CD4-positive, alpha-beta T cell treated with Interferon gamma for 1 hour (primary cell): ENCODE measurements at regions not wholly inside any gene's neighbourhood (a gene's known extent, or its start where the extent isn't known, plus 50 kb on each side); places are given as distances from the start of the nearest gene placed in this dataset.

ENCODE experiments used
- DNase-seq: peaks from one replicate; pipeline ENCODE4 v3.0.0-alpha.2; 2020

DNA sequence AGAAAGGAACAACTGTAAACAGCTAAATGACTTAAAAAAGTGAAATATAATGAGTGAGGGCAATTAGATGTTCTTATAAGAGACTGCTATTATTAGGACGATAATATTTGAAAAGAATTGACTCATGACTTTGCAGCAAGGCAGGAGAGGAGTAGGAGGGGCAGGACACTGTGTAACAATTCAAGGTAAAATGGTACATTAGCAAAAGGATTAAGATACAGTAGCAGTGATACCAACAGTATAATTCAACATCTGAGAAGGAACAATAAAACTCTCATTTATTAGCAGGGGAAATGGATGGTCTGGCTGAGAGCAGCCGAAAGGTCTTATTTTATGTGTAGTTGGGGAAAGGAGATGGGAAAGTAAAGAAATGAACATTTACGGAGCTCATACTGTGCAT, 315.5 kb upstream of the BOD1L1 start:
- no peak for DNase-seq

DNA sequence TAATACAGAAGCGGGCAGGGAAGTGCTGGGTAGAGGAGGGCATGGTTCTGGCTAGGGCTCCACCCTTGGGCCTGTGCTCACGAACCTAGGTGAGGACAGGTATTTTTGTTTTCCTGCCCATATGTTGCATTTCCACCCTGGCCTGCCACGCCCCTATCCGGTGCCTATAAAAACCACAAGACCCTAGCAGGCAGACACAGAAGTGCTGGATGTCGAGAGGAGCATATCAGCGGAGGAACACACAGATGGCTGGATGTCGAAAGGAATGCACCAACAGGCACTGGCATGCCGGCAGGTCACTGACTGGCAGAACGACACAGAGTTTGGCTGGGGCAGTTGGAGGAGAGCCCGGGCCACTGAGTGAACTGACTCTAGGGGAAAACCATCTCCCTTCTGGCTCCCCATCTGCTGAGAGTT, 316.6 kb upstream of the BOD1L1 start:
- no peak for DNase-seq

DNA sequence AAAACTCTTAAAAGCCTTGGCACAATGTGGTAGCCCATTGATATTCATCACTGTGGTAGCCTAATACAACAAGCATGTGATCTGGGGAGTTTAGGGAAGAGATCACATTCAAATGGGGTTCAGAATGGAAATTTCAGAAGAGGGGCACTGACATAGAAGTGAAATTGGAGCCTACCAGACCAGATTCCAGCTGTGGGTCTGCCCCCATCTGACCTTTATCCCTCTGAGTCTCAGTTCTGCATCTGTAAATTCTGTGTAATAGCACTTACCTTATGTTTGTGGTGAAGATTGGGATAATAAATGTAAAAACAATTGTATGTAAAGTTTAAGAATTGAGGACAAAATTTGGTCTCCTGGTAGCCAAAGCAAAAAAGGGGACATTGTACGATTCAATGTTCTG, 320.4 kb upstream of the BOD1L1 start:
- DNase-seq: no peak

DNA sequence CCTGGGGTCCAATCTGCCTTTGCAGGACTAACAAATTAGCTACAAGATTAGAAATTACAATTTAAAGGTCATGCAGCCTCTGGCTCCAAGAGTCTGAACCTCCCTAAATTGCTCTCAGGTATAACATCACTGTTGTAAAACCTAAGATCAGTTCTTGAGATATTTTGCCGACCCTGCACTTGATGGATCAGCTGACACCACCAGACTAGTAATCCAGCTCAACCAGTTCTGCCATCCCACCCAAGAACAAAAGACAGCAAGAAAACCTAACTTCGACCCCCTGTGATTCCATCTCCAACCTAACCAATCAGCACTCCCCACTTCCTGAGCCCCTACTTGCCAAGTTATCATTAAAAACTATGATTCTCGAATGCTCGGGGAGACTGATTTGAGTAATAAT, 323.0 kb upstream of the BOD1L1 start:
- no peak for DNase-seq

DNA sequence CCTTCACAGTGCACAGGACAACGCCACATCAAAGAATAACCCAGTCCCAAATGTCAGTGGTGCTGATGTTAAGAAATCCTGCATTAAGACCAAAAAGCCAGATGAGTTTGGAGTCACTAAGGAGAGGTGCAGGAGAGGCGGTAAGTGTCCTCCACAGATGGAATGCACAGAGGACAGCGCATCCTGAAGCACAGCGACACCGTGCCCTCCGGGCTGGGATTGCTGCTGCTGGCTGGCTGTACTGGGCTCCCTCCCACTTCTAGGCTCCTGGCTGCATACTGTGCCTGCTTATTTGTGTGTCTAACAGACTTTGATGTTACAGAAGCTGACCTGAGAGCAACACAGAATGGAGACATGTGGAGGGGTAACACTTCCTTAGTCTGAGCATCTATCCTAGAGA, 325.6 kb upstream of the BOD1L1 start:
- DNase-seq: no peak

DNA sequence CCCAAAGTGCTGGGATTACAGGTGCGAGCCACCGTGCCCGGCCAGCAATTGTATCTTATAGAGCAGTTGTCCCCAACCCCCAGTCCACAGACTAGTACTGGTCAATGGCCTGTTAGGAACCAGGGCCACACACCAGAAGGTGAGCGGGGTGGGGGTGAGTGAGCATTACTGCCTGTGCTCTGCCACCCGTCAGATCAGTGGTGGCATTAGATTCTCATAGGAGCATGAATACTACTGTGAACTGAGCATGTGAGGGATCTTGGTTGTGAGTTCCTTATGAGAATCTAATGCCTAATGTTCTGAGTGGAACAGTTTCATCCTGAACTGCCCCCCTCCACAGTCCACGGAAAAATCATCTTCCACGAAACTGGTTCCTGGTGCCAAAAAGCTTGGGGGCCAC, 328.0 kb upstream of the BOD1L1 start:
- DNase-seq: no peak

DNA sequence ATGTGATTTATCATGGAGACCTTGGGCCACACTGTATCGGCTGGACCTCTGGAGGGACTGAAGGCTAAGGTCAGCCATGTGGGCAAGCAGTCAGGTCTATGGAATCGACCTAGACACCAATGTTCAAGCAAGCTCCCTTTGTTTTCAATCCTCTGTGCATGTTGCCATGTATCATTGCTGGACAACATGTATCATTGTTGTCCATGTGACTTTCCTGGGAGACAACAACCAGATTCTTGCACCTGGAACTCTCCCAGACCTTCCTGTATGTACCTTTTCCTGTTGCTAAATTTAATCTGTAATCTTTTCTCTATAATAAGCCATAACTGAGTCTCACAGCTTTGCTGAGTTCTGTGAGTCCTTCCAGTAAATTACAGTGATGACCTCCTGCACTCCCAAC, 329.4 kb upstream of the BOD1L1 start:
- no peak for DNase-seq

DNA sequence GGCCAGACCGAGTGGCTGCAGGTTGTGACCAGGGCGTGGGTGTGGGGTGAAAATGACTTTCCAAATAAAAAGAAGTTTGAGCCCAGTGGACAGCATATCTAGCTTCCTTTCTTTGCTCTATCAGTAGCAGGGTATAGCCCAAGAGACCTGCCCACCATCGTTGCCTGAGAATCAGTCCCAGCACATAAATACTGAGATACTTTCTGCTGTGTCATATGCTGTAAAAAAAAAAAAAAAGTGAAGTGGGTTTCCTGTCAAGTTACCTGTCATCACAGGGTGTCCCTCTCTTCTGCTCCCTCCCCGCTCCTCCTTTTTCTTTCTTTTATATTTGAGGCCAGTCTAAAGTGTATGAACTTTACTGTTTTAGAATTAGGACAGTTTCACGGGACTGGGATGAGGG, 330.3 kb upstream of the BOD1L1 start:
- no peak for DNase-seq

DNA sequence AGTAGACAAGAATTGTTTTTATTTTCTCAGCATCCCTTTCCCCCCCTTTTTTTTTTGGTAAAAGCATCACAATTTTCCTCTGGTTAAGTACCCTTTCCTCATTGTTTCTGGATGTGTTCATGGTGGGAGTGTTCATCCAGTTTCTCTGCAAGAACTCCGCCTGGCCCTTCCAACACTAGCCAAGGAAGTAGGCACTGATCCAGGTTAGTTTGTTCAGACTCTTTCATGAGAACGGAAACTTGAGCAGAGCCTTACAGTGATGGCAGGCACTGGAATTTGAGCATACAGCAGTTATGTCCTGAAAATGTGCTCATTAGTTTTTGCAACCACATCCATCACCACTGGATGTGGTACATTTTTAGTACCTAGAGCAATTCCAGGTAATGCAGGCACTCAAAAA, 336.1 kb upstream of the BOD1L1 start:
- DNase-seq: no peak

DNA sequence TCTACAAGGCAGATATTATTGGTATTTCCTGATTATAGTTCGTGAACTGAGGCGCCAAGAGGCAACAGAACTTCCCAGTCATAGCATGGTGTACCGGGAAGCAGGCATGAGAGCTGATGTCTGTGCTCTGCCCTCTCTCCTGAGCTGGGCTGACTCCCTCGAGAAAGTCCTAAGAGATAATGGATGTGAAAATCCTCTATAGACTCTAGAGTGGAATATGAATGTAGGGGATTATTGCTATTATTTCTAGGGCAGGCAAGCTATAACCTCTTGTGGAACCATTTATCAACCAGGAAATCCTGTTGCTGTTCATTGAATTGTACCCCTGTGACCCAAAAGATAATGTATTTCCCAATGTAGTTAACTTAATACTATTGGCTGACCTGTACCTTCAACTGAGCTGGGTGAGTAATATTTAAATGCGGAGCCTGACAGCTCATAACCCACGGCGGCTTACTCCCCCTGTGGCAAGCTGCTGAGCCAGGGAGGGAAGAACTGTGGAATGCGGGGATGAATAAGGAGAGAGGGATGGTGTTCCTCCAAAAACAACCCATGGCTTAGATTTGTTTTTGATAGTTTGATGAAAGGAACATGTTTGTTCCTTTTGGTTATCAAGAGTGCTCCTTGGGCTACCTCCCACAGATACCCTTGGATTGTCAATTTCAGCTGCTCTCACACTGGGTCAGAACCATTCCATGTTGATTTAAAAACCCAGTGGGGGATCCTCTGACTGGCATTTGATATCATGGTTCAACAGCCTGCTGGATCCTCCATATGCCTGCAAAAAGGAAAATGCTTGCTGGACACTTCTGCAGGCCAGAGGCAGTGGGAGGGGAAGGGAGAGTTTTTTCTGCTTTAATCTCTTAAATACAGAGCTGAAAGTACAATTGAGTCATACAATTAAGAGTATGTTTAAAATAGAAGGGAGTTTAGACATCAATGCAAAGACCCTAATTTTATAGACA, 339.0 kb upstream of the BOD1L1 start:
- no peak for DNase-seq

DNA sequence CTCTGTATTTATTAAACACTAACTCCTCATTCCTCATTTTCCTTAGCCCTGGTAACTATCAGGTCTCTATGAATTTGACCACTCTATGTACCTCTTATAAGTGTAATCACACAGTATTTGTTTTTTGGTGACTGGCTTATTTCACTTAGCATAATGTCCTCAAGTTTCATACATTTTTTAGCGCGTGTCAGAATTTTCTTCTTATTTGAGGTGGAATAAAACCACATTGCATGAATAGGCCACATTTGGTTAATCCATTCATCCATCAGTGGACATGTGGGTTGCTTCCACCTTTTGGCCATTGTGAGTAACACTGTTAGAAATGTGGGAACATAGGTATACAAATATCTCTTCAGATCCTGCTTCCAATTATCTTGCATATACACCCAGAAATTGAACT, 341.2 kb upstream of the BOD1L1 start:
- no peak for DNase-seq

DNA sequence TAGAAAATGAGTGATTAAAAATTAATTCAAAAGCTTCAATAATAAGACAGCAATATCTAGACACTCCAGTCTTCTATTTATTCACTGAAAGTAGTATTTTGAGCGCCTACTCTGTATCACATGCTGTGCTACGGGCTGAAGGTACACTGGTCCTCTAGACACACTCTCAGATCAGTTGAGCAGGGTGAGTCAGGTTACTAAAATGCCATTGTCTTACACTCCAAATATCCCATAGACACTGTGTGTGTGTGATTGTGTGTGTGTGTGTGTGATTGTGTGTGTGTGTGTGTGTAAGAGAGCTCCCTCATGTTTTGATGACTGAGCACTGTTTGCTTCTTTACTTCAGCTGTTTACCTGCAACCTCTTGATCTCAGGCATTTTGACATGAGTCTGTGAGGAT, 342.8 kb upstream of the BOD1L1 start:
- no peak for DNase-seq

DNA sequence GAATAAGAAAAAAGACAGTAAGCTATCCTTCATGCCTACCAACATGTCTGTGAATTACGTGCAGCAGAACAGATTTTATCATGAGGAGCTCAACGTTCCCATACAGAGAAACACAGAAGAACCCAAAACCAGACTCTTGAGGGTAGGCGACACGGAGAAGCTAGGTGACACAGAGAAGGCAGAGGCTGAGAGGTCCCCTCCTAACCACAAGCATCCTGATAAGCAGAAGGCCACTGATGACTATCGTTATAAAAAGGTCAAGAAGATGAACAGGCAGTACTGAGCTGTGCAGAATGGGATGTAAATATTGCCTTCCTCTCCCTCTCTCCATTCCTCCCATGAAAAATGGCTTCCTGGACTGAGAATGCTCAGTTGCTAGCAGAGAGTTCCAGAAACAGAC, 350.2 kb upstream of the BOD1L1 start:
- no peak for DNase-seq

DNA sequence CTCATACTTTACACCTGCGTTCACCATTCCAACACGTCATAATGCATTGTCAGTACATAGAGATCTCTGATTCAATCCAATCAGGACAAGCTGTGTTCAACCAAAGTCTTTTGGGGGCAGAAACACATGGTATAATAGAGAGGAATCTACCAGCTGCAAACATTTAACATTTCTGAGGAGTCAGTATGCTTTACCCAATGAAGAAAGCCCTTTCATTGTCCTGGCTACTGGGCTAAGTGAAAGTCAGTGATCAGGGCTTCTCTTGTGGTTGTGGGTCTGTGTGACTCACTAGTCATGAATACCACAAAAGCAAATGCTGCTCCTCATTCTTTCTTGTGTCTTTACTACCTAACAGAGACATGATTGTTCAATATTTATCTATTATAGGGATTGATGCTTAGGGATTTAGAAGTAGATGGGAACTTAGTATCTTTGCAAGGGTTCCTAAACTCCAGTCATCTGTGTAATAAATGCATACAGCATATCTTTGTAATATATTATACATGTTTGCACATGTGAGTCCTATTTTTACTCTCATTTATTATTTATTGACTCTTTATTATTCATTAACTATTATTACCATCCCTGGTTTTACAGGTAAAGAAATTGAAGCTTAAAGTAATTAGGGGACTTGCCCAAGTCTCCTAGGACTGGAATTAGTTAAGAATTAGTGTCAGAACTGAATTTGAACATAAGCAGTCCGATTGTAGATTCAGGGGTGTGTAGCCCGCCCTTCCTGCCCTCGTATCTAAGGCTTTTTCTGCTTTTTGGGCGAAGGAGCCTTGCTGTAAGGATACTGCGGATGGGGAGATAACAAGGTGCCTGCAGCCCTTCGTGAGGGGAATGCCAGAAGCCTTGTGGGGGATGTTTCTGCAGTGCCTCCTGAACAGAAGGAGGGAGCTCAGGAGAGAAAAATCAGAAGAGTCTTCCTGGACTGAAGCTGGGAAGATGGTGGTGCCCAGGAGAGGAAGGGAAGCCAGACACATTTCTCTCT, 353.1 kb upstream of the BOD1L1 start:
- DNase-seq: no peak

DNA sequence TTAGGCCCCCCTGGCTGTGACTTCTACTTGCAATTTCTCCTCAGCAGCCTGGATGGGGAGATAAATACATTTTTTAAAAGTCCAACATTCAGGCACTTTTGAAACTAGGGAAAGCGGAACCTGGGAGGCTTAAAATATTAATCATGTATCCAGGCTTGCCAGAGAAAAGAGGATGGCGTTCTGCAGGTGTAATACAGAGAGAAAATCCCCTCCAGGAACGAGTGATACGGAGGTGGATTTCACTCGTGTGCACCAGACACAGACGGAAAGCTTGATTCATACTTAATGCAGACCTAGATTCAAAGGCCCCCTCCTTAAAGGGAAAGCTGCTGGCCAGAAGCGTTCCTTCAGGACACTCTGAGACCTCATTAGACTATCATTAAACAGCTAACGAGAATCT, 354.0 kb upstream of the BOD1L1 start:
- DNase-seq: no peak

DNA sequence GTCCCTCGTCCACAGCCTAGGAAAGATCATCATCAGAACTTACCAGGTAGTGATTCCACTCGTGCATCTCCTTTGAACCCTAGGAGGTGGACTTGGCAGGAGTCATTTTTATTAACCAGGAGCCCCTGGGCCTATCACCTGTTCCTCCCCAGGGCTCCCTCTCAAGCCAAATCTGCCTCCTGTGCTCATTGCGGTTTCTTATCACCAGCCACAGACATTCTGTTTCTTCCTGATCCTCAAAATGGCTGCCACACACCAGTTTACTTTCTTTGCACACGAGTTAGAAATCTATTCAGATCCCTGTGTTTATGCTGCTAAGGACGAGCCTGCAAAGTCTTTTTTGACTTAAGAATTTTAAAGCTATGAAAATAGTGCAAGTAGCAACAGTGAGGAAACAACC, 354.5 kb upstream of the BOD1L1 start:
- DNase-seq: no peak

DNA sequence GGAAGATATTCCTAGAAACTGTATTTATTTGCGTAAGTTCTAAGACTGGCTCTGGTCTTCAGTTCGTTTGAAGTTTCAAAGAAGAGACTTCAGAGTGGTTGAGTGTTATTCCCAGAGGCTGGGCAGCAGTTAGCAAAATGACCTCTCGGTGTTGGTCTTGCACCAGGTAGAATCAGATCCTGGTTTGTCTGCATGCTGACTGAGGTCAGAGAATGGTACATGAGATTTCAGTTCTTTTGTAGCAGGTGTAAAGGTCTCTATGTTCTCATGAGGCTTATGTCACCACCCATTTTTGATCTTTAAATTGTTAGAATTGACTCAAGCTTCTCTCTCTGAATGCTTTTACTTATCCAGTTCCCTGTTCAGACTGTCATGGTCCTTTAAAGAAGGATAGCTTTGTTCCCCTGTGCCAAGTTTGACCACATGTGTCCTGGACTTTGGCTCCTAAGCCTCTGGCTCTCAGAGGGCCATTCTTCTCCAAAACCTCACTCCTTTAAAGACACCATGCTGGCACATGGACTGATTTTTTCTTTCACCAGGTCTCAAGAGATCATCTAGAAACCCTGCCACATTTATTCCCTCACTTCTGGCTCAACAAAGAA, 355.8 kb upstream of the BOD1L1 start:
- no peak for DNase-seq

DNA sequence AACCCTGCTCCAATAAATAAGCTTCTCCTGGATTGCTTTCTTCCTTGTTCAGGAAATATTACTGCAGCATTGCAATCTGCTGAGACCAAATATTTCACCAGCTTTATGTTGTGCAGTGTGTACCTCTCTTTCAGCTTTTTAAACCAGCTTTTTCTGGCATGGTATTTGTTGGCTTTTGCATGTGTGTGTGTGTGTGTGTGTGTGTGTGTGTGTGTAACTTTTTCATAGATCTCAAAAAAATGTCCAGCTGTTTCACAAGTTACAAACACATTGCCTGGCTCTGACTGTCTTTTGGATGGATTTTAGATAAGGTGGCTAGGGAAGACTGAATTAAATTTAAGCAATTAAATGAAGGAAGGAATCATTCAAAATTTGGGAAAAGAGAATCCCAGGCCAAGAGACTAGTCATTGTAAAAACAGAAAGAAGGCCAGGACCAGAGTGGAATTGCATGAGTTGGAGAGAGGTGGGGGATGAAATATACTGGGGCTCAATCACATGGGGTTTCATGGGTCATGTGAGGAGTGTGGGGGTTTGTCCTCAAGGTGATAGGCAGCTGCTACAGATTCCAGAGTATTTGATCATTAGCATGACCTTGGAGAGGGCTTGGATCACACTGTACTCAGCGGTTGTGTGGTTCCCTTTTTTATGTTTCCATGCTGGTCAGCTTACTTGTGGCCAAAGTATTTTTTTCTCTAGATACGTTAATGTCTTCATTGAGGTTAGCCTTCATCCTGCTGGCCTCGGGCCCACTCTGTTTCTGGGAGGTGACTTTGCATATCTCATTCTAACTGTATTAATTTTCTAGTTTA, 357.7 kb upstream of the BOD1L1 start:
- no peak for DNase-seq

DNA sequence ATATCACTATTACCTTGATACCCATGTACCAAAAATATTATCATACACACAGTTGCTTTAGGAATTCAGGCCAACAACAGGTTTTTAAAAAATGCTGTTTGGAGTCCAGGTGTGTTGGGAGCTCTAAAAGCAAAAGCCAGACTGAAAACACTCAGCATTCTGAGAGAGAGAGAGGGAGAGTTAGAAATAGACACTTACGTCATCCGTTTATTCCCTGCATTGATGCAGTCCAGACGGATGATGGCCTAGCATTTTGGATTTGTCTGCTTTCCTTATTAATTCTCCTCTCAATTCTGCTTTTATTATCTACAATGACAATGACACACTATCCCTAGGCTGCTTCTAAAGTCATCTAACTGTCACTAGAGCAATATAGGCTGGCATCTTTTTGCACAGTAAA, 358.3 kb upstream of the BOD1L1 start:
- DNase-seq: no peak

DNA sequence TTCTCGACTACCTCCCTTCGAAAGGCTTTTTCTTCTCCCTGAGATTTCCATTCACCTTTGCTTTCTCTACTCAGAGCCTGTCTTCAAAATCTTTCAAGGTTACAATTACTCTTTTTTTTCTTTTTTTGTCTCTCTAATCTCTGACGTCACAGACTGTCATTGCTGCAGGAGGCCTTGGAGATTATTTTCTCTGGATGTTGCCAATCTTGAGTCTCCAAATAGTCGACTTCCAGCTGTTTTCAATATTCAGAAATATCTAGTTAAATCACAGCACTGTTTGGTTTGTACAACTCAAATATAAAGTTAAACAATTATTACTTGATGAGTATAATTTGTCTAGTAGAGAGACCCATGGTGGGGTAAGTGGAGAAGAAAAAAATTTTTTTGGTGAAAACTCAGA, 359.0 kb upstream of the BOD1L1 start:
- DNase-seq: no peak

DNA sequence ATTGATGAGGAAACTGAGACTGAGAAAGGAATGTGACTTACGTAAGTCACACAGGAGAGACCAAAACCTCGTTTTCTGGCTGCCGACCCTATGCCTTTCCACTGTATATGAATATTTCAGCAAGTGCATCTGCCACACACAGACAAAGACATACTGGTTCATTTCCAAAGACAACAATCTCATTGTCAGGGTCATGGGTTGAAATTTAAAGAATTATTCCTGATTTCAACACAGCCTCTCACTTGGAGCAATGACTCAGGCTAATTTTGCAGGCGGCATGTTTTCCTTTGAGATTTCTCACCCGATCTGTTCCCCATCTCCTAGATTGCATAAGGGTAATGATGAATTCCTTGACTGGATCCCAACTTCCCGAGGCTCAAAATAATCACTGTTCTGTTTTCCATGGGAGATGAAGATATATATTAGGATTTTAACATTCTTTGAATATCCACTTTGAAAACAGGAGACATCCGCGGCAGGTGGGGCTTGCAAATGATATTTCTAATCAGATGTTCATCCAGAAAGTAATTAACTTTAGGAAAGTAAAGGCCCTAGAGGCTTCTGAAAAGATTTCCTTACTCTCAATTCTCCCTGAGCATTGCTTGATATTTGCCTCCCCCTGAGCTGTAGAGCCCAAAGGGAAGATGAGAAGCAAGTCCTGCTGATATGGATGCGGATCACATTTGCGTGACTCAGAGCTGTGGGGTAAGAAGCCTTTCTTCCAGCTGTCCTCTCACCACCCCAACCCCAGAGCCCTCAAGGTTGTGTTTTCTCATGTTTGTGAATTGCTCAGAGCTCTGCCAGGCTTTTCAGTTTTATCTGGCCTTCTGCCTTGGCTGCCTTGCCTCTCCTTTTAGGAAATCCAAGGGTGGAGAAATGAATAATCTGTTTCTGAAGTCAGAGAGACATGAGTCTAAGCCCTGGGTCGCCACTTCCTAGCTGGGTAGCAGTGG, 361.1 kb upstream of the BOD1L1 start:
- no peak for DNase-seq
